Fibroblast of the aortic adventitia (primary cell): ENCODE measurements at regions not wholly inside any gene's neighbourhood (a gene's known extent, or its start where the extent isn't known, plus 50 kb on each side); places are given as distances from the start of the nearest gene placed in this dataset.

Experiments used
- DNase-seq: peaks from one replicate; pipeline ENCODE4 v3.0.0-alpha.2; 2010; ENCODE audit warnings: low read depth
- H3K4me3 ChIP-seq: 2 replicates; pipeline ENCODE4 v1.5.1; 2011; ENCODE audit warnings: low read depth, mild to moderate bottlenecking, control low read depth, low read length, moderate library complexity
- CTCF ChIP-seq: IDR thresholded peaks from 2 replicates; pipeline ENCODE4 v1.5.1; 2011; ENCODE audit warnings: mild to moderate bottlenecking, low read length, control low read depth, inconsistent platforms; ENCODE audit not compliant: insufficient read depth

- TF ChIP-seq CTCF: no peak
- no peak for DNase-seq
- H3K4me3 ChIP-seq: no peak overlapping the region
Observed at GRCh38 chr4:147378780-147379179, 102.1 kb upstream of the EDNRA start.

GRCh38 chr4:147381749-147382148 is 99.1 kb upstream of the EDNRA start:
- DNase-seq: no peak
- H3K4me3 ChIP-seq: no peak overlapping the region

GRCh38 chr4:147388018-147388417 is 92.9 kb upstream of the EDNRA start:
- no peak overlapping the region for H3K4me3 ChIP-seq
- no peak for TF ChIP-seq CTCF
- DNase-seq: no peak

More at GRCh38 chr4:147381749-147382148, 99.1 kb upstream of the EDNRA start:
- no peak for TF ChIP-seq CTCF

- no peak overlapping the region for H3K4me3 ChIP-seq
- no peak for TF ChIP-seq CTCF
- DNase-seq: no peak
Observed at GRCh38 chr4:147396105-147396504, 84.8 kb upstream of the EDNRA start.

- no peak for TF ChIP-seq CTCF
- no peak overlapping the region for H3K4me3 ChIP-seq
- DNase-seq: peak; percentile 7
Observed at GRCh38 chr4:147398556-147398955, 82.3 kb upstream of the EDNRA start.

GRCh38 chr4:147400721-147401120 is 80.2 kb upstream of the EDNRA start:
- no peak for TF ChIP-seq CTCF
- DNase-seq: no peak
- no peak overlapping the region for H3K4me3 ChIP-seq

- no peak overlapping the region for H3K4me3 ChIP-seq
- DNase-seq: no peak
- no peak for TF ChIP-seq CTCF
Observed at GRCh38 chr4:147401221-147401620, 79.7 kb upstream of the EDNRA start.
